ENCODE measurements at regions not wholly inside any gene's neighbourhood (a gene's known extent, or its start where the extent isn't known, plus 50 kb on each side); places are given as distances from the start of the nearest gene placed in this dataset.
"Not testable (repeated sequence)": the region's sequence is repeated elsewhere in the genome, so short reads cannot be mapped to it uniquely, and the experiment has no call there.

DNA sequence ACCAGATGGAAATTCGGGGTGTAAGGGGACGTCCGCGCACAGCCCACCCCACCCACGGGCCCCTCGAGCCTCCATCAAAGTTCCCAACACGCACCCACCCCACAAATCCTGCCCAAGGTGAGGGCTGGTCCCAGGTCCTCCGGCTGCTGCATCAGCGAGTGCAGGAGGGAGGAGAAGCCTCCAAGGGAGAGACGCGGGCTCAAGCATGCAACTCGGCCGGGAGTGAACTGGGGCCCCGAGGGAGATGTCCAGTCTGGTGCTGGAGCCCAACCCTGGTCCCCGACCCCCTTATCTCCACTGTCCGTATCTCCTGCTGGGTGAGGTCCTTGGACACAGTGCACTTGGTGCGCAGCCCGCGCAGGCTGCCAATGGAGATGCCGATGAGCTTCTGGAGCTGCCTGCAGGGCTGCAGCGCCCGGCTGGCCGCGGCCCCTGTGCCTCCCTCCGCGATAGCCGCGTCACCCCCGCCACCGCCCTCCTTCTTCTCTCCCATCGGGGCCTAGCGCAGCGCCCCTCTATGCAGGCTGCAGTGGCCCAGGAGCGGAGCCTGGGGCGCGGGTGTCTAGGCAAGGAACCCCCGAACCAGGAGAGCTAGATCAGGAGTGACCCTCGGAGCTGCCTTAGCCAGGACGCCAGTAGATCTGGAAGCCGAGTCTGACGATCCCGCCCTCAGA, 489.2 kb downstream of the ZNF33B start (continued):
- TF ChIP-seq ARNTL (CRISPR knock-in tag; IDR thresholded peaks at IDR 0.05; ENCODE audit: borderline replicate concordance, low read depth) (no peak), RARB (CRISPR knock-in tag; IDR thresholded peaks at IDR 0.05) (no peak), ZNF565 (CRISPR knock-in tag; conservative IDR thresholded peaks at IDR 0.05; ENCODE audit: low read depth) (no peak)

DNA sequence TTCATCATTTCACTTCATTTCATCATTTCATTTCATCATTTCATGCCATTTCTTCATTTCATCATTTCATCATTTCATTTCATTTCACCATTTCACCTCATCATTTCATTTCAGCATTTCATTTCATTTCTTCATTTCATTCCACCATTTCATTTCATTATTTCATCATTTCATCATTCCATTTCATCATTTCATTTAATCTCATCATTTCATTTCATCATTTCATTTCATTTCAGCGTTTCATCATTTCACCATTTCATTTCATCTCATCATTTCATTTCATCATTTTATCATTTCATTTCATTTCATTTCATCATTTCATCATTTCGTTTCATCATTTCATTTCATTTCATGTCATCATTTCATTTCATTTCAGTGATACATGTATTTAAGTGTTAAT, 492.2 kb downstream of the ZNF33B start:
- ATAC-seq: not testable (repeated sequence)

DNA sequence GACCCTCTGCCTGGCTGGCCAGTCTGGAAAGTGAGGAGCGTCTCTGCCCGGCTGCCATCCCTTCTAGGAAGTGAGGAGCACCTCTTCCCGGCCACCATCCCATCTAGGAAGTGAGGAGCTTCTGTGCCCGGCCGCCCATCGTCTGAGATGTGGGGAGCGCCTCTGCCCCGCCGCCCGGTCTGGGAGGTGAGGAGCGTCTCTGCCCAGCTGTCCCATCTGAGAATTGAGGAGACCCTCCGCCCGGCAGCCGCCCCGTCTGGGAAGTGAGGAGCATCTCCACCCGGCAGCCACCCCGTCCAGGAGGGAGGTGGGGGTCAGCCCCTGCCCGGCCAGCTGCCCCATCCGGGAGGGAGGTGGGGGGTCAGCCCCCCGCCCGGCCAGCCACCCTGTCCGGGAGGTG, 500.3 kb downstream of the ZNF33B start:
- not testable (repeated sequence) for ATAC-seq

DNA sequence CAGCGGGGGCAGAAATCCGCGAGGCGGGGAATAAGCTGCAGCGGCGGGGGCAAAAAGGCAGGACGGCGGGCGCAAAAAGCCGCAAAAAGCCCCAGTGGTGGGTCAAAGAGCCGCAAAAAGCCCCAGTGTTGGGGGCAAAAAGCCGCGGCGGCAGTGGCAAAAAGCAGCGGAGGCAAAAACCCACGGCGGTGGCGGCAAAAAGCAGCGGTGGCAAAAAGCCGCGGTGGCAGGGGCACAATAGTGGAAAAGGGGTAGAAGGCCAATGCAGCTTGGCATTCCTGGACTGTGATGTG, 525.3 kb downstream of the ZNF33B start:
- no peak for TF ChIP-seq ESRRG (CRISPR knock-in tag; IDR thresholded peaks at IDR 0.05)
- no peak for TF ChIP-seq ZC3H10 (CRISPR knock-in tag; IDR thresholded peaks at IDR 0.05)
- no peak for TF ChIP-seq ARNTL (CRISPR knock-in tag; IDR thresholded peaks at IDR 0.05; ENCODE audit: borderline replicate concordance, low read depth)
- TF ChIP-seq, protein P1, sequence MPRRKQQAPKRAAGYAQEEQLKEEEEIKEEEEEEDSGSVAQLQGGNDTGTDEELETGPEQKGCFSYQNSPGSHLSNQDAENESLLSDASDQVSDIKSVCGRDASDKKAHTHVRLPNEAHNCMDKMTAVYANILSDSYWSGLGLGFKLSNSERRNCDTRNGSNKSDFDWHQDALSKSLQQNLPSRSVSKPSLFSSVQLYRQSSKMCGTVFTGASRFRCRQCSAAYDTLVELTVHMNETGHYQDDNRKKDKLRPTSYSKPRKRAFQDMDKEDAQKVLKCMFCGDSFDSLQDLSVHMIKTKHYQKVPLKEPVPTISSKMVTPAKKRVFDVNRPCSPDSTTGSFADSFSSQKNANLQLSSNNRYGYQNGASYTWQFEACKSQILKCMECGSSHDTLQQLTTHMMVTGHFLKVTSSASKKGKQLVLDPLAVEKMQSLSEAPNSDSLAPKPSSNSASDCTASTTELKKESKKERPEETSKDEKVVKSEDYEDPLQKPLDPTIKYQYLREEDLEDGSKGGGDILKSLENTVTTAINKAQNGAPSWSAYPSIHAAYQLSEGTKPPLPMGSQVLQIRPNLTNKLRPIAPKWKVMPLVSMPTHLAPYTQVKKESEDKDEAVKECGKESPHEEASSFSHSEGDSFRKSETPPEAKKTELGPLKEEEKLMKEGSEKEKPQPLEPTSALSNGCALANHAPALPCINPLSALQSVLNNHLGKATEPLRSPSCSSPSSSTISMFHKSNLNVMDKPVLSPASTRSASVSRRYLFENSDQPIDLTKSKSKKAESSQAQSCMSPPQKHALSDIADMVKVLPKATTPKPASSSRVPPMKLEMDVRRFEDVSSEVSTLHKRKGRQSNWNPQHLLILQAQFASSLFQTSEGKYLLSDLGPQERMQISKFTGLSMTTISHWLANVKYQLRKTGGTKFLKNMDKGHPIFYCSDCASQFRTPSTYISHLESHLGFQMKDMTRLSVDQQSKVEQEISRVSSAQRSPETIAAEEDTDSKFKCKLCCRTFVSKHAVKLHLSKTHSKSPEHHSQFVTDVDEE (CRISPR knock-in tag; IDR thresholded peaks at IDR 0.05): no peak
- TF ChIP-seq, protein P2, sequence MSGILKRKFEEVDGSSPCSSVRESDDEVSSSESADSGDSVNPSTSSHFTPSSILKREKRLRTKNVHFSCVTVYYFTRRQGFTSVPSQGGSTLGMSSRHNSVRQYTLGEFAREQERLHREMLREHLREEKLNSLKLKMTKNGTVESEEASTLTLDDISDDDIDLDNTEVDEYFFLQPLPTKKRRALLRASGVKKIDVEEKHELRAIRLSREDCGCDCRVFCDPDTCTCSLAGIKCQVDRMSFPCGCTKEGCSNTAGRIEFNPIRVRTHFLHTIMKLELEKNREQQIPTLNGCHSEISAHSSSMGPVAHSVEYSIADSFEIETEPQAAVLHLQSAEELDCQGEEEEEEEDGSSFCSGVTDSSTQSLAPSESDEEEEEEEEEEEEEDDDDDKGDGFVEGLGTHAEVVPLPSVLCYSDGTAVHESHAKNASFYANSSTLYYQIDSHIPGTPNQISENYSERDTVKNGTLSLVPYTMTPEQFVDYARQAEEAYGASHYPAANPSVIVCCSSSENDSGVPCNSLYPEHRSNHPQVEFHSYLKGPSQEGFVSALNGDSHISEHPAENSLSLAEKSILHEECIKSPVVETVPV (CRISPR knock-in tag; IDR thresholded peaks at IDR 0.05): no peak
- TF ChIP-seq, protein P3, sequence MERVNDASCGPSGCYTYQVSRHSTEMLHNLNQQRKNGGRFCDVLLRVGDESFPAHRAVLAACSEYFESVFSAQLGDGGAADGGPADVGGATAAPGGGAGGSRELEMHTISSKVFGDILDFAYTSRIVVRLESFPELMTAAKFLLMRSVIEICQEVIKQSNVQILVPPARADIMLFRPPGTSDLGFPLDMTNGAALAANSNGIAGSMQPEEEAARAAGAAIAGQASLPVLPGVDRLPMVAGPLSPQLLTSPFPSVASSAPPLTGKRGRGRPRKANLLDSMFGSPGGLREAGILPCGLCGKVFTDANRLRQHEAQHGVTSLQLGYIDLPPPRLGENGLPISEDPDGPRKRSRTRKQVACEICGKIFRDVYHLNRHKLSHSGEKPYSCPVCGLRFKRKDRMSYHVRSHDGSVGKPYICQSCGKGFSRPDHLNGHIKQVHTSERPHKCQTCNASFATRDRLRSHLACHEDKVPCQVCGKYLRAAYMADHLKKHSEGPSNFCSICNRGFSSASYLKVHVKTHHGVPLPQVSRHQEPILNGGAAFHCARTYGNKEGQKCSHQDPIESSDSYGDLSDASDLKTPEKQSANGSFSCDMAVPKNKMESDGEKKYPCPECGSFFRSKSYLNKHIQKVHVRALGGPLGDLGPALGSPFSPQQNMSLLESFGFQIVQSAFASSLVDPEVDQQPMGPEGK (CRISPR knock-in tag; IDR thresholded peaks at IDR 0.05; ENCODE audit: borderline replicate concordance): no peak
- TF ChIP-seq ZFP30 (CRISPR knock-in tag; IDR thresholded peaks at IDR 0.05): no peak
- TF ChIP-seq GLIS3 (CRISPR knock-in tag; IDR thresholded peaks at IDR 0.05): no peak
- TF ChIP-seq PPARA (CRISPR knock-in tag; IDR thresholded peaks at IDR 0.05; ENCODE audit: borderline replicate concordance): no peak
- TF ChIP-seq ZNF565 (CRISPR knock-in tag; conservative IDR thresholded peaks at IDR 0.05; ENCODE audit: low read depth): no peak
- TF ChIP-seq, protein P4, sequence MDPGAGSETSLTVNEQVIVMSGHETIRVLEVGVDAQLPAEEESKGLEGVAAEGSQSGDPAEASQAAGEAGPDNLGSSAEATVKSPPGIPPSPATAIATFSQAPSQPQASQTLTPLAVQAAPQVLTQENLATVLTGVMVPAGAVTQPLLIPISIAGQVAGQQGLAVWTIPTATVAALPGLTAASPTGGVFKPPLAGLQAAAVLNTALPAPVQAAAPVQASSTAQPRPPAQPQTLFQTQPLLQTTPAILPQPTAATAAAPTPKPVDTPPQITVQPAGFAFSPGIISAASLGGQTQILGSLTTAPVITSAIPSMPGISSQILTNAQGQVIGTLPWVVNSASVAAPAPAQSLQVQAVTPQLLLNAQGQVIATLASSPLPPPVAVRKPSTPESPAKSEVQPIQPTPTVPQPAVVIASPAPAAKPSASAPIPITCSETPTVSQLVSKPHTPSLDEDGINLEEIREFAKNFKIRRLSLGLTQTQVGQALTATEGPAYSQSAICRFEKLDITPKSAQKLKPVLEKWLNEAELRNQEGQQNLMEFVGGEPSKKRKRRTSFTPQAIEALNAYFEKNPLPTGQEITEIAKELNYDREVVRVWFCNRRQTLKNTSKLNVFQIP (CRISPR knock-in tag; IDR thresholded peaks at IDR 0.05; ENCODE audit: borderline replicate concordance, low read depth): no peak
- ATAC-seq: no peak

DNA sequence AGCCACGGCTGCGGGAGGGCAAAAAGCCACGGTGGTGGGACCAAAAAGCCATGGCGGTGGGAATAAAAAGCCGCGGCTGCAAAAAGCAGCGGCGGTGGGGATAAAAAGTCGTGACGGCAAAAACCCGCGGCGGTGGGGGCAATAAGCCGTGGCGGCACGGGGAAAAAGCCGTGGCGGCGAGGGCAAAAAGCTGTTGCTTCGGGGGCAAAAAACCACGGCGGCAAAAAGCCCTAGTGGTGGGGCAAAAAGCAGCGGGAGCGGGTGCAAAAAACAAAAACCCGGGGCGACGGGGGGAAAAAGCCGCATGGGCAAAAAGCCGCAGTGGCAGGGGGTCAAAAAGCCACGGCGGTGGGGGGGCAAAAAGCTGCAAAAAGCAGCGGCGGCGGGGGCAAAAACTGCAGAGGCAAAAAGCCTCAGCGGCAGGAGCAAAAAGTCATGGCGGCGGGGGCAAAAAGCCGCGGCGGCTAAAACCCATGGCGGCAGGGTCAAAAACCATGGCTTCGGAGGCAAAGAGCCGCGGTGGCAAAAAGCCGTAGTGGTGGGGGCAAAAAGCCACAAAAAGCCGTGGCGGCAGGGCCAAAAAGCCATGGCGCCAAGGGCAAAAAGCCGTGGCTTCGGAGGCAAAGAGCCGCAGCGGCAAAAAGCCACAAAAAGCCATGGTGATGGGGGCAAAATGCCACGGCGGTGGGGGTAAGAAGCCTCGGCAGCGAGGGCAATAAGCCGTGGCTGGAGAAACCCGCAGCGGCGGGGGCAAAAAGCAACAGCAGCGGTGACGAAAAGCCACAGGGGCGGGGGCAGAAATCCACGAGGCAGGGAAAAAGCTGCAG, 525.8 kb downstream of the ZNF33B start:
- no peak for ATAC-seq
- TF ChIP-seq PPARA (CRISPR knock-in tag; IDR thresholded peaks at IDR 0.05; ENCODE audit: borderline replicate concordance): no peak
- TF ChIP-seq RARB (CRISPR knock-in tag; IDR thresholded peaks at IDR 0.05): no peak
- no peak for TF ChIP-seq SNAI2 (CRISPR knock-in tag; IDR thresholded peaks at IDR 0.05)
- no peak for TF ChIP-seq ZC3H10 (CRISPR knock-in tag; IDR thresholded peaks at IDR 0.05)
- TF ChIP-seq, protein P3 (CRISPR knock-in tag; IDR thresholded peaks at IDR 0.05; ENCODE audit: borderline replicate concordance): no peak
- no peak for TF ChIP-seq ISL1 (CRISPR knock-in tag; IDR thresholded peaks at IDR 0.05)
- TF ChIP-seq TOX (CRISPR knock-in tag; IDR thresholded peaks at IDR 0.05; ENCODE audit: borderline replicate concordance): no peak
- TF ChIP-seq CSDC2 (CRISPR knock-in tag; IDR thresholded peaks at IDR 0.05): no peak
- TF ChIP-seq BACH2 (CRISPR knock-in tag; IDR thresholded peaks at IDR 0.05; ENCODE audit: borderline replicate concordance): no peak
- TF ChIP-seq GLIS3 (CRISPR knock-in tag; IDR thresholded peaks at IDR 0.05): no peak
- no peak for TF ChIP-seq ZFP3 (CRISPR knock-in tag; IDR thresholded peaks at IDR 0.05)
- TF ChIP-seq, protein P5, sequence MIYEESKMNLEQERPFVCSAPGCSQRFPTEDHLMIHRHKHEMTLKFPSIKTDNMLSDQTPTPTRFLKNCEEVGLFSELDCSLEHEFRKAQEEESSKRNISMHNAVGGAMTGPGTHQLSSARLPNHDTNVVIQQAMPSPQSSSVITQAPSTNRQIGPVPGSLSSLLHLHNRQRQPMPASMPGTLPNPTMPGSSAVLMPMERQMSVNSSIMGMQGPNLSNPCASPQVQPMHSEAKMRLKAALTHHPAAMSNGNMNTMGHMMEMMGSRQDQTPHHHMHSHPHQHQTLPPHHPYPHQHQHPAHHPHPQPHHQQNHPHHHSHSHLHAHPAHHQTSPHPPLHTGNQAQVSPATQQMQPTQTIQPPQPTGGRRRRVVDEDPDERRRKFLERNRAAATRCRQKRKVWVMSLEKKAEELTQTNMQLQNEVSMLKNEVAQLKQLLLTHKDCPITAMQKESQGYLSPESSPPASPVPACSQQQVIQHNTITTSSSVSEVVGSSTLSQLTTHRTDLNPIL (CRISPR knock-in tag; IDR thresholded peaks at IDR 0.05; ENCODE audit: low read depth): no peak
- TF ChIP-seq ESRRG (CRISPR knock-in tag; IDR thresholded peaks at IDR 0.05): no peak
- TF ChIP-seq, protein P4 (CRISPR knock-in tag; IDR thresholded peaks at IDR 0.05; ENCODE audit: borderline replicate concordance, low read depth): no peak
- TF ChIP-seq ZNF70 (CRISPR knock-in tag; IDR thresholded peaks at IDR 0.05): no peak
